HCT116 (cell line): ENCODE measurements at regions not wholly inside any gene's neighbourhood (a gene's known extent, or its start where the extent isn't known, plus 50 kb on each side); places are given as distances from the start of the nearest gene placed in this dataset.

Experiments
- ATF3 ChIP-seq: IDR thresholded peaks from 2 replicates; pipeline ENCODE4 v1.6.1; 2012
- CTCF ChIP-seq, 3 experiments: fragments of 200-600 bp in 1 of 3; sonication (generic) in 1 of 3; IDR thresholded peaks in 2 of 3; conservative IDR thresholded peaks in 1 of 3; 2 replicates each; pipeline ENCODE4 v1.5.1; 2012 to 2017; ENCODE audit warnings: low read depth in 2 of 3, low read length in 2 of 3, antibody characterized with exemption in 1 of 3, borderline replicate concordance in 1 of 3, control low read depth in 1 of 3, mild to moderate bottlenecking in 1 of 3, mixed read lengths in 1 of 3, mixed run types in 1 of 3, moderate library complexity in 1 of 3; ENCODE audit not compliant: insufficient read depth in 1 of 3
- EZH2 ChIP-seq: fragments of 200-600 bp; sonication (generic); IDR thresholded peaks from 2 replicates; pipeline ENCODE4 v1.6.1; 2017; ENCODE audit warnings: antibody characterized with exemption, mixed run types
- EZH2phosphoT487 ChIP-seq: fragments of 200-600 bp; IDR thresholded peaks from 2 replicates; pipeline ENCODE4 v1.6.1; 2018; ENCODE audit warnings: antibody characterized with exemption, borderline replicate concordance
- MAX ChIP-seq: IDR thresholded peaks from 2 replicates; pipeline ENCODE4 v1.6.1; 2012
- POLR2A ChIP-seq: IDR thresholded peaks from 2 replicates; pipeline ENCODE4 v1.7.0; 2011; ENCODE audit warnings: borderline replicate concordance; ENCODE audit not compliant: insufficient read depth, insufficient read length; ENCODE audit errors: extremely low read depth
- POLR2AphosphoS5 ChIP-seq: IDR thresholded peaks from 2 replicates; pipeline ENCODE4 v1.6.1; 2011; ENCODE audit warnings: mild to moderate bottlenecking, low read depth, low read length, moderate library complexity
- REST ChIP-seq: IDR thresholded peaks from 2 replicates; pipeline ENCODE4 v1.6.1; 2012; ENCODE audit warnings: low read depth
- SIN3A ChIP-seq: IDR thresholded peaks from 2 replicates; pipeline ENCODE4 v1.6.1; 2012; ENCODE audit warnings: low read depth
- ZBTB33 ChIP-seq: IDR thresholded peaks from 2 replicates; pipeline ENCODE4 v1.6.1; 2011; ENCODE audit warnings: mild to moderate bottlenecking, low read length, moderate library complexity; ENCODE audit not compliant: insufficient replicate concordance; ENCODE audit errors: extremely low read depth
- ZNF274 ChIP-seq: fragments of 200-500 bp; sonication (Bioruptor generic); IDR thresholded peaks from 2 replicates; pipeline ENCODE4 v1.6.1; 2014; ENCODE audit warnings: mild to moderate bottlenecking, low read depth, low read length, inconsistent platforms

GRCh38 chr20:12173347-12174012 lies 255.8 kb downstream of the BTBD3 start:
- TF ChIP-seq SIN3A: no peak
- no peak for TF ChIP-seq EZH2
- no peak for TF ChIP-seq POLR2AphosphoS5
- no peak for TF ChIP-seq ZNF274
- TF ChIP-seq CTCF (IDR thresholded peaks at IDR 0.05 in 2 of 3, conservative IDR thresholded peaks at IDR 0.05 in 1 of 3; ENCODE audit: borderline replicate concordance in 1 of 3, insufficient read depth in 1 of 3, low read depth in 2 of 3, low read length in 2 of 3): no peak
- TF ChIP-seq POLR2A: no peak
- no peak for TF ChIP-seq REST
- TF ChIP-seq MAX: no peak
- no peak for TF ChIP-seq ZBTB33
- TF ChIP-seq ATF3: no peak
- no peak for TF ChIP-seq EZH2phosphoT487
